ENCODE measurements at regions not wholly inside any gene's neighbourhood (a gene's known extent, or its start where the extent isn't known, plus 50 kb on each side); places are given as distances from the start of the nearest gene placed in this dataset.

- Histone ChIP-seq H3K27ac (no peak overlapping the region), H3K27me3 (no peaks in the 10 kb centered on the region), H3K4me1 (no peaks in the 10 kb centered on the region), H3K4me3 (no peak overlapping the region), H3K9me3 (no peaks in the 10 kb centered on the region), H3K36me3 (no peaks in the 10 kb centered on the region)
- intact Hi-C loops (cut with DNase I; ENCODE audit: low total_unique reads) (no loop called here), in situ Hi-C loops (cut with MboI; ENCODE audit: low sequenced_read_pairs in 4 of 4) (no loop called here)
- TF ChIP-seq CTCF (IDR thresholded peaks at IDR 0.05 in 4 of 5, conservative IDR thresholded peaks at IDR 0.05 in 1 of 5) (no peak), POLR2A (IDR thresholded peaks at IDR 0.05) (no peak)
- ATAC-seq = no peak
- no peak for DNase-seq
These were observed 149.7 kb upstream of the SPACA7 start for GRCh38 chr13:112226320-112227002.

GRCh38 chr13:112227031-112227430, 149.1 kb upstream of the SPACA7 start:
- Histone ChIP-seq H3K36me3 (no peaks in the 10 kb centered on the region), H3K27me3 (no peaks in the 10 kb centered on the region), H3K27ac (no peak overlapping the region), H3K9me3 (no peaks in the 10 kb centered on the region), H3K4me1 (no peaks in the 10 kb centered on the region), H3K4me3 (no peak overlapping the region)
- ATAC-seq (no peak), DNase-seq (no peak)
- intact Hi-C loops (cut with DNase I; ENCODE audit: low total_unique reads) = no loop called here
- in situ Hi-C loops (cut with MboI; ENCODE audit: low sequenced_read_pairs in 4 of 4) = no loop called here
- no peak for TF ChIP-seq CTCF (IDR thresholded peaks at IDR 0.05 in 4 of 5, conservative IDR thresholded peaks at IDR 0.05 in 1 of 5)
- TF ChIP-seq POLR2A (IDR thresholded peaks at IDR 0.05) = no peak

GRCh38 chr13:112229445-112229844, 146.7 kb upstream of the SPACA7 start:
- ATAC-seq (no peak), DNase-seq (no peak)
- Histone ChIP-seq H3K27ac (no peak overlapping the region), H3K9me3 (no peaks in the 10 kb centered on the region), H3K4me1 (no peaks in the 10 kb centered on the region), H3K27me3 (no peaks in the 10 kb centered on the region), H3K36me3 (no peaks in the 10 kb centered on the region), H3K4me3 (no peak overlapping the region)
- in situ Hi-C loops (cut with MboI; ENCODE audit: low sequenced_read_pairs in 4 of 4) (no loop called here), intact Hi-C loops (cut with DNase I; ENCODE audit: low total_unique reads) (no loop called here)
- TF ChIP-seq CTCF (IDR thresholded peaks at IDR 0.05 in 4 of 5, conservative IDR thresholded peaks at IDR 0.05 in 1 of 5) (no peak), POLR2A (IDR thresholded peaks at IDR 0.05) (no peak)

GRCh38 chr13:112229992-112230872, 145.9 kb upstream of the SPACA7 start:
- Histone ChIP-seq H3K4me3 (no peak overlapping the region), H3K9me3 (no peaks in the 10 kb centered on the region), H3K4me1 (no peaks in the 10 kb centered on the region), H3K27ac (no peak overlapping the region), H3K36me3 (no peaks in the 10 kb centered on the region), H3K27me3 (no peaks in the 10 kb centered on the region)
- intact Hi-C loops (cut with DNase I; ENCODE audit: low total_unique reads) (no loop called here), in situ Hi-C loops (cut with MboI; ENCODE audit: low sequenced_read_pairs in 4 of 4) (no loop called here)
- TF ChIP-seq POLR2A (IDR thresholded peaks at IDR 0.05) (no peak), CTCF (IDR thresholded peaks at IDR 0.05 in 4 of 5, conservative IDR thresholded peaks at IDR 0.05 in 1 of 5) (no peak)
- no peak for DNase-seq
- ATAC-seq = no peak
